Testis (tissue), 2 donors: ENCODE measurements at regions not wholly inside any gene's neighbourhood (a gene's known extent, or its start where the extent isn't known, plus 50 kb on each side); places are given as distances from the start of the nearest gene placed in this dataset.

Source experiments
- POLR2A ChIP-seq: fragments of 450-650 bp; IDR thresholded peaks from one replicate; pipeline ENCODE4 v1.6.1; 2017; ENCODE audit warnings: antibody characterized with exemption, mild to moderate bottlenecking, moderate library complexity
- TF ChIP-seq, protein P1 (sequence below), 3 experiments: fragments of 450-650 bp in 2 of 3; fragments of 200-600 bp in 1 of 3; sonication (generic) in 1 of 3; IDR thresholded peaks; one replicate each; pipeline ENCODE4 v1.5.1; 2016 to 2019; ENCODE audit warnings: antibody characterized with exemption in 3 of 3, mild to moderate bottlenecking in 2 of 3, moderate library complexity in 1 of 3

DNA sequence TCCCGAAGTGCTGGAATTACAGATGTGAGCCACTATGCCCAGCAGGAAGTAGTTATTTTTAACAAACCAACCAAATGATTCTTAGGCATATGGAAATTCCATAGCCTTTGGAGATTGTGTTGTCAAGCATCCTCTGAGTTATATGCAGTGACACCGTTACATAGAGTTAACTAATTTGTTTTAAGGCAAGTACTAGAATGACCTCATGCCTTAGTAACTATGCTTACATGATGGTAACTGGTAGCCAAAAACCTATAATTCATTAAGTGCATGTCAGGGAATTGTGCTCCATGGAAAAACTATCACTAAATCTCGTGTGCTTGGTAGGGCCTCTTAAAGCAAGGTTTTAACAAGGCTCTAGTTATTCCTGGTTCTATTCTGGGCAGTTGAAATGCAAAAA, 392.8 kb downstream of the TUSC7 start:
- TF ChIP-seq, protein P1, sequence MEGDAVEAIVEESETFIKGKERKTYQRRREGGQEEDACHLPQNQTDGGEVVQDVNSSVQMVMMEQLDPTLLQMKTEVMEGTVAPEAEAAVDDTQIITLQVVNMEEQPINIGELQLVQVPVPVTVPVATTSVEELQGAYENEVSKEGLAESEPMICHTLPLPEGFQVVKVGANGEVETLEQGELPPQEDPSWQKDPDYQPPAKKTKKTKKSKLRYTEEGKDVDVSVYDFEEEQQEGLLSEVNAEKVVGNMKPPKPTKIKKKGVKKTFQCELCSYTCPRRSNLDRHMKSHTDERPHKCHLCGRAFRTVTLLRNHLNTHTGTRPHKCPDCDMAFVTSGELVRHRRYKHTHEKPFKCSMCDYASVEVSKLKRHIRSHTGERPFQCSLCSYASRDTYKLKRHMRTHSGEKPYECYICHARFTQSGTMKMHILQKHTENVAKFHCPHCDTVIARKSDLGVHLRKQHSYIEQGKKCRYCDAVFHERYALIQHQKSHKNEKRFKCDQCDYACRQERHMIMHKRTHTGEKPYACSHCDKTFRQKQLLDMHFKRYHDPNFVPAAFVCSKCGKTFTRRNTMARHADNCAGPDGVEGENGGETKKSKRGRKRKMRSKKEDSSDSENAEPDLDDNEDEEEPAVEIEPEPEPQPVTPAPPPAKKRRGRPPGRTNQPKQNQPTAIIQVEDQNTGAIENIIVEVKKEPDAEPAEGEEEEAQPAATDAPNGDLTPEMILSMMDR (IDR thresholded peaks at IDR 0.05) = no peak
- TF ChIP-seq POLR2A = no peak
